Common myeloid progenitor, CD34-positive (primary cell): ENCODE measurements at regions not wholly inside any gene's neighbourhood (a gene's known extent, or its start where the extent isn't known, plus 50 kb on each side); places are given as distances from the start of the nearest gene placed in this dataset.

ENCODE experiments used
- CTCF ChIA-PET: fragments of 350-600 bp; sonication (Branson Sonifier 250); formaldehyde crosslinking; loops from one replicate; lab custom pipeline; 2021; ENCODE audit warnings: antibody characterized with exemption; lab: Charles Lee
- POLR2A ChIA-PET: fragments of 350-600 bp; sonication (Branson Sonifier 250); formaldehyde crosslinking; loops from one replicate; lab custom pipeline; 2021; ENCODE audit warnings: antibody characterized with exemption; lab: Charles Lee
- DNase-seq, 3 donors: peaks; one replicate each; pipeline versions ENCODE4 v3.0.0 to v3.0.0-alpha.2; 2013
- H3K27ac ChIP-seq, 2 experiments: 1 replicate in 1 of 2; 2 replicates in 1 of 2; pipeline ENCODE4 v1.7.0; 2013; ENCODE audit warnings: inconsistent platforms in 2 of 2, low read length in 2 of 2, mild to moderate bottlenecking in 2 of 2, low read depth in 1 of 2, moderate library complexity in 1 of 2; ENCODE audit not compliant: severe bottlenecking in 2 of 2, insufficient read depth in 1 of 2, poor library complexity in 1 of 2
- H3K27me3 ChIP-seq, 5 experiments: replicated peaks in 2 of 5; 1 replicate in 3 of 5; 2 replicates in 2 of 5; pipeline versions ENCODE4 v1.6.1 to v1.7.0; 2013; ENCODE audit warnings: low read length in 4 of 5, mild to moderate bottlenecking in 2 of 5, moderate library complexity in 2 of 5, inconsistent platforms in 1 of 5; ENCODE audit not compliant: insufficient read depth in 5 of 5, control insufficient read depth in 4 of 5
- H3K36me3 ChIP-seq, 4 experiments: 1 replicate in 2 of 4; 2 replicates in 2 of 4; pipeline versions ENCODE4 v1.6.1 to v1.7.0; 2013; ENCODE audit warnings: low read length in 3 of 4, control low read depth in 1 of 4, mild to moderate bottlenecking in 1 of 4; ENCODE audit not compliant: control insufficient read depth in 4 of 4, insufficient read depth in 4 of 4
- H3K4me1 ChIP-seq, 4 experiments: 1 replicate in 3 of 4; 2 replicates in 1 of 4; pipeline versions ENCODE4 v1.6.1 to v1.7.1; 2013; ENCODE audit warnings: low read length in 3 of 4, mild to moderate bottlenecking in 3 of 4, control low read depth in 1 of 4, inconsistent platforms in 1 of 4, moderate library complexity in 1 of 4; ENCODE audit not compliant: control insufficient read depth in 4 of 4, insufficient read depth in 4 of 4; ENCODE audit errors: control extremely low read depth in 1 of 4
- H3K4me3 ChIP-seq, 7 experiments: 1 replicate in 4 of 7; 2 replicates in 3 of 7; pipeline versions ENCODE4 v1.5.1 to v1.7.0; 2013; ENCODE audit warnings: mild to moderate bottlenecking in 7 of 7, low read length in 6 of 7, moderate library complexity in 6 of 7, inconsistent platforms in 2 of 7, low read depth in 2 of 7, control low read depth in 1 of 7; ENCODE audit not compliant: insufficient read depth in 4 of 7, control insufficient read depth in 1 of 7; ENCODE audit errors: extremely low read depth in 1 of 7
- H3K9me3 ChIP-seq, 5 experiments: 1 replicate in 4 of 5; 2 replicates in 1 of 5; pipeline versions ENCODE4 v1.6.1 to v1.7.1; 2013; ENCODE audit warnings: low read length in 4 of 5, mild to moderate bottlenecking in 2 of 5, inconsistent platforms in 1 of 5, low read depth in 1 of 5, moderate library complexity in 1 of 5; ENCODE audit not compliant: control insufficient read depth in 4 of 5, insufficient read depth in 2 of 5; ENCODE audit errors: control extremely low read depth in 1 of 5
- WGBS: methylation state at CpG from one replicate; pipeline ENCODE4 v1.1.5; 2013; ENCODE audit not compliant: insufficient coverage; 5-methylcytosine and 5-hydroxymethylcytosine counted together

DNA sequence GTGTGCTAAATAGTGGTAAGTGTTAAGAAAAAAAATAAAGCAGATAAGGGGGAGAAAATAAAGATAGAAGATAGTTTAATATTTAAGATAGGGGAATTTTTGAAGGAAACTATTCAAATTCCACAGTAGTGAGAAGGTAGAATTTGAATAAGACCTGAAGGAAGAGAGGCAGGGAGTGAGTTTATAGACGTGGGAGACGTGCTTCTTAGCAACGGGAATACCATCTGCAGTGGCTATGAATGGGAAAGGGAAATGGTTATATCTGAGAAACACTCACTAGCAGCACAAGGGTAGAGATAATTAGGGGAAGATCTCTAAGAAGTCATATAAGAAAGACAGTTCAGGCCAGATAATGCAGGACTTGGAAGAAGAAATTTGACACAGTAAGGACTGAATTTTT is 854.5 kb upstream of the EPHA5 start:
- POLR2A ChIA-PET, result no interaction called here
- Histone ChIP-seq H3K4me3 (no peak overlapping the region), H3K27ac (no peak overlapping the region), H3K9me3 (peaks cover 0 to 3% (median 0%) of the 10 kb centered on the region in 5 experiments), H3K4me1 (no peaks in the 10 kb centered on the region), H3K27me3 (no peaks in the 10 kb centered on the region), H3K36me3 (no peaks in the 10 kb centered on the region)
- no peak for DNase-seq
- CTCF ChIA-PET, result no interaction called here
- WGBS, result 85% methylated on average over 3 of the region's 3 CpGs

DNA sequence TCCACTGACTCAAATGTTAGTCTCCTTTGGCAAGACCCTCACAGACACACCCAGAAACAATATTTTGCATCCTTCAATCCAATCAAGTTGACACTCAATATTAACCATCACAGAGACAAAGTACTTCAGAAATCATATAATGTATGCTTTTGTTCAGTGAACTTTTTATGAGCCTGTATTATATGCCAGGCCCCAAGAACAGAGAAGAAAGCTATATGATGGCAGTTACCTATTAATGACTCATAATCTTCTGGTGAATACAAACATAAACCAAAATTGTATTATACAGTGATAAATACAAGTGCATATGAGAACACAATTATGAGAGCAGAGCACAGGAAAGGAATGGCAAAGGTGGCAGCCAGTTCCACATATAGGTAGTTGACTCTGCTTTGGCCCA is 852.0 kb upstream of the EPHA5 start:
- Histone ChIP-seq H3K4me3 (no peak overlapping the region), H3K27me3 (no peaks in the 10 kb centered on the region), H3K9me3 (peaks cover 0 to 3% (median 0%) of the 10 kb centered on the region in 5 experiments), H3K4me1 (no peaks in the 10 kb centered on the region), H3K36me3 (no peaks in the 10 kb centered on the region), H3K27ac (no peak overlapping the region)
- CTCF ChIA-PET, result no interaction called here
- POLR2A ChIA-PET, result no interaction called here
- no peak for DNase-seq

DNA sequence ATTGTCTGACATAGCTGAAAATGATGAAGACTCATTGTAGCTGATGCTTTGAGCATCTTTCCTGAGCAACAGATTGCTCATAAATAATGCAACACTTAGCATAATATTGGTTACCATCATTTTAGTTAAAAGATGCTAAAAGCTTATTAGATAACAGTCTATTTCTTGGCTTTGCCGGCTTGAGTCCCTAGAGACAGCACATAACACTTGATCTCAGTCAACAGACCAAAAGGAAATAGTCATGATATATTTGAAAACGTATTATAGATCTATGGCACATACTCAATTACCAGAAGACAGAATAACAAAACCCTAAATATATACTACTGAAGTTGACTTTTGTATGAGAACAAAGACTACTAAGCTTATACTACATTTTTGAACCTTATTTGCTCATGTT is 846.7 kb upstream of the EPHA5 start:
- Histone ChIP-seq H3K27ac (no peak overlapping the region), H3K36me3 (no peaks in the 10 kb centered on the region), H3K9me3 (peaks cover 0 to 3% (median 0%) of the 10 kb centered on the region in 5 experiments), H3K4me1 (no peaks in the 10 kb centered on the region), H3K4me3 (no peak overlapping the region), H3K27me3 (no peaks in the 10 kb centered on the region)
- DNase-seq, result no peak
- CTCF ChIA-PET, result no interaction called here
- WGBS, result no CpG with 5 or more reads among the region's 2 CpGs
- POLR2A ChIA-PET, result no interaction called here

DNA sequence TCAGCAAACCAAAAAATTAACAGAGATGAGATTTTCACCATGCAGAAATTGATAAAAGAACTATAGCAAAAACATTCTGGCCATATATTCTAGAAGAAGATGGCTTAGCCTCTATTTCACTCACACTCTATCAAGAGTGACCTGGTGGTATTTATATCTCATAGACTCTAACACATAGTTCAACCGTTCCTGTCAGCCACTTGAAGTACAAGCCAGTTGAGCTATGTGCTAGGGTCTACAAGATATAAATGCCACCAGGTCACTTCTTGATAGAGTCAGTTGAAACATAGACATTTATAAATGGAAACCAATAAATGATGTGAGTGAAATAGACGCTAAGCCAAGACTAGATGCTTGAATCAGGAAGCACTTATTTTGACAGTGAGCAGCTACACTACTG is 836.7 kb upstream of the EPHA5 start:
- Histone ChIP-seq H3K4me3 (no peak overlapping the region), H3K4me1 (no peaks in the 10 kb centered on the region), H3K27me3 (no peaks in the 10 kb centered on the region), H3K9me3 (no peaks in the 10 kb centered on the region), H3K27ac (no peak overlapping the region), H3K36me3 (no peaks in the 10 kb centered on the region)
- POLR2A ChIA-PET, result no interaction called here
- DNase-seq, result no peak
- 100% methylated on average over 2 of the region's 2 CpGs for WGBS
- CTCF ChIA-PET, result no interaction called here

GRCh38 chr4:66501997-66502396 is 831.7 kb upstream of the EPHA5 start:
- CTCF ChIA-PET, result no interaction called here
- Histone ChIP-seq H3K4me1 (no peaks in the 10 kb centered on the region), H3K27me3 (no peaks in the 10 kb centered on the region), H3K36me3 (no peaks in the 10 kb centered on the region), H3K4me3 (no peak overlapping the region), H3K9me3 (no peaks in the 10 kb centered on the region), H3K27ac (no peak overlapping the region)
- POLR2A ChIA-PET, result no interaction called here
- 100% methylated on average over 3 of the region's 3 CpGs for WGBS
- no peak for DNase-seq

DNA sequence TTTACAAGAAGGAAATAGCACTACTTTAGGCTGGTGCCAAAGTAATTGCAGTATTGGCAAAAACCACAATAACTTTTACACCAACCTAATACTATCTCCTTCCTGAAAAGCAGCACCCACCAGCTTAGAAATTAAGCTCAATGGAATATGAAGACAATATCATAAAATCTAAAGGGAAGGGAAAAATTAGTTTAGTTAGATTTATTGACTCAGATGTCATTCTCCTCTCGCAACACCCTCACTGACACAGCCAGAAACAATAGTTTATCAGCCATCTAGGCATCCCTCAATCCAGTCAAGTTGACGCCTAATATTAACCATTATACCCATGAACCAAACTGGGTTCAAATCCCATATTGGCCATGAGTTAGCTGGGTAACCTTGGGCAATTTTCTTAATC is 820.4 kb upstream of the EPHA5 start:
- no peaks in the 10 kb centered on the region for H3K27me3 ChIP-seq
- no peaks in the 10 kb centered on the region for H3K36me3 ChIP-seq
- no peaks in the 10 kb centered on the region for H3K9me3 ChIP-seq
- no peak for DNase-seq
- no peaks in the 10 kb centered on the region for H3K4me1 ChIP-seq
- CTCF ChIA-PET, result no interaction called here
- POLR2A ChIA-PET, result no interaction called here
- no peak overlapping the region for H3K4me3 ChIP-seq
- H3K27ac ChIP-seq, result no peak overlapping the region
- 100% methylated on average over 2 of the region's 2 CpGs for WGBS

- DNase-seq, result no peak
- POLR2A ChIA-PET, result no interaction called here
- no peak overlapping the region for H3K4me3 ChIP-seq
- no peaks in the 10 kb centered on the region for H3K4me1 ChIP-seq
- no peak overlapping the region for H3K27ac ChIP-seq
- H3K27me3 ChIP-seq, result no peaks in the 10 kb centered on the region
- no peaks in the 10 kb centered on the region for H3K36me3 ChIP-seq
- no peaks in the 10 kb centered on the region for H3K9me3 ChIP-seq
- 75% methylated on average over 3 of the region's 5 CpGs for WGBS
- CTCF ChIA-PET, result no interaction called here
Measured at GRCh38 chr4:66489783-66490452, 819.6 kb upstream of the EPHA5 start.
